ENCODE measurements at regions not wholly inside any gene's neighbourhood (a gene's known extent, or its start where the extent isn't known, plus 50 kb on each side); places are given as distances from the start of the nearest gene placed in this dataset.

- no peak overlapping the region for H3K4me3 ChIP-seq (ENCODE audit: low read depth, low read length)
- TF ChIP-seq CTCF (IDR thresholded peaks at IDR 0.05; ENCODE audit: insufficient read depth, low read depth, low read length): no peak
- peak; percentile 41 for DNase-seq (ENCODE audit: low read depth)
Observed at GRCh38 chr12:93223440-93224426, 154.0 kb upstream of the NUDT4 start.

- H3K4me3 ChIP-seq (ENCODE audit: low read depth, low read length): no peak overlapping the region
- DNase-seq (ENCODE audit: low read depth): no peak
- no peak for TF ChIP-seq CTCF (IDR thresholded peaks at IDR 0.05; ENCODE audit: insufficient read depth, low read depth, low read length)
Observed at GRCh38 chr12:93225094-93225493, 152.6 kb upstream of the NUDT4 start.

- no peak for DNase-seq (ENCODE audit: low read depth)
- no peak overlapping the region for H3K4me3 ChIP-seq (ENCODE audit: low read depth, low read length)
- no peak for TF ChIP-seq CTCF (IDR thresholded peaks at IDR 0.05; ENCODE audit: insufficient read depth, low read depth, low read length)
Observed at GRCh38 chr12:93226361-93226760, 151.4 kb upstream of the NUDT4 start.

GRCh38 chr12:93229494-93230325 lies 148.0 kb upstream of the NUDT4 start:
- H3K4me3 ChIP-seq (ENCODE audit: low read depth, low read length): no peak overlapping the region
- no peak for TF ChIP-seq CTCF (IDR thresholded peaks at IDR 0.05; ENCODE audit: insufficient read depth, low read depth, low read length)
- DNase-seq (ENCODE audit: low read depth): peak; percentile 92

GRCh38 chr12:93230326-93230720 lies 147.4 kb upstream of the NUDT4 start:
- DNase-seq (ENCODE audit: low read depth): peak; percentile 86
- TF ChIP-seq CTCF (IDR thresholded peaks at IDR 0.05; ENCODE audit: insufficient read depth, low read depth, low read length): no peak
- H3K4me3 ChIP-seq (ENCODE audit: low read depth, low read length): no peak overlapping the region

GRCh38 chr12:93231938-93232337 lies 145.8 kb upstream of the NUDT4 start:
- no peak for DNase-seq (ENCODE audit: low read depth)
- TF ChIP-seq CTCF (IDR thresholded peaks at IDR 0.05; ENCODE audit: insufficient read depth, low read depth, low read length): no peak

More at GRCh38 chr12:93231938-93232337, 145.8 kb upstream of the NUDT4 start:
- no peak overlapping the region for H3K4me3 ChIP-seq (ENCODE audit: low read depth, low read length)
